Stimulated activated CD8-positive, alpha-beta memory T cell treated with anti-CD3 and anti-CD28 coated beads, Interleukin-7, amount 100 ng/mL, for 4 hours (primary cell): ENCODE measurements at regions not wholly inside any gene's neighbourhood (a gene's known extent, or its start where the extent isn't known, plus 50 kb on each side); places are given as distances from the start of the nearest gene placed in this dataset.
"Not testable (repeated sequence)": the region's sequence is repeated elsewhere in the genome, so short reads cannot be mapped to it uniquely, and the experiment has no call there.

Source experiments
- DNase-seq, 2 donors: peaks; one replicate each; pipeline ENCODE4 v3.0.0-alpha.2; 2020; ENCODE audit warnings: low read depth in 2 of 2

- DNase-seq: no peak
These were observed 224.8 kb downstream of the FAM43A start for GRCh38 chr3:194910414-194910984.

- DNase-seq: no peak
These were observed 227.6 kb downstream of the FAM43A start for GRCh38 chr3:194913316-194913715.

- DNase-seq: not testable (repeated sequence)
These were observed 239.2 kb downstream of the FAM43A start for GRCh38 chr3:194924889-194925288.

GRCh38 chr3:194925614-194926013, 239.9 kb downstream of the FAM43A start:
- no peak for DNase-seq

GRCh38 chr3:194928227-194928626, 242.5 kb downstream of the FAM43A start:
- DNase-seq: no peak

GRCh38 chr3:194928831-194929577, 243.3 kb downstream of the FAM43A start:
- no peak for DNase-seq

GRCh38 chr3:194929578-194929960, 243.9 kb downstream of the FAM43A start:
- DNase-seq: no peak

GRCh38 chr3:194930377-194931204, 244.9 kb downstream of the FAM43A start:
- DNase-seq: no peak

- DNase-seq: no peak
These were observed 245.7 kb downstream of the FAM43A start for GRCh38 chr3:194931347-194931746.

- no peak for DNase-seq
These were observed 246.2 kb downstream of the FAM43A start for GRCh38 chr3:194931865-194932264.

GRCh38 chr3:194933465-194933864, 247.8 kb downstream of the FAM43A start:
- DNase-seq: no peak

GRCh38 chr3:194935061-194935460, 249.4 kb downstream of the FAM43A start:
- DNase-seq: no peak

- DNase-seq: no peak
These were observed 250.2 kb downstream of the FAM43A start for GRCh38 chr3:194935632-194936470.

GRCh38 chr3:194936659-194937058, 251.0 kb downstream of the FAM43A start:
- DNase-seq: no peak

GRCh38 chr3:194937144-194937543, 251.5 kb downstream of the FAM43A start:
- DNase-seq: no peak

- DNase-seq: no peak
These were observed 252.2 kb downstream of the FAM43A start for GRCh38 chr3:194937882-194938321.

GRCh38 chr3:194938845-194939531, 253.3 kb downstream of the FAM43A start:
- DNase-seq: no peak

GRCh38 chr3:194939532-194939909, 253.8 kb downstream of the FAM43A start:
- no peak for DNase-seq

- no peak for DNase-seq
These were observed 254.5 kb downstream of the FAM43A start for GRCh38 chr3:194939949-194940770.

- DNase-seq: no peak
These were observed 255.8 kb downstream of the FAM43A start for GRCh38 chr3:194941360-194941955.
